Stomach (tissue), 8 donors: ENCODE measurements at regions not wholly inside any gene's neighbourhood (a gene's known extent, or its start where the extent isn't known, plus 50 kb on each side); places are given as distances from the start of the nearest gene placed in this dataset.

Source experiments
- DNase-seq, 2 donors: peaks; one replicate each; pipeline versions ENCODE4 v3.0.0 to v3.0.0-alpha.2; 2013 to 2019
- H3K27ac ChIP-seq, 5 donors: fragments of 200-600 bp in 4 of 5; sonication (generic) in 4 of 5; one replicate each; pipeline ENCODE4 v1.5.1; 2013 to 2019; ENCODE audit warnings: mild to moderate bottlenecking in 1 of 5, moderate library complexity in 1 of 5
- H3K27me3 ChIP-seq, 3 donors: fragments of 200-600 bp; sonication (generic); one replicate each; pipeline ENCODE4 v1.5.1; 2017 to 2019; ENCODE audit warnings: mixed run types in 1 of 3
- H3K36me3 ChIP-seq, 4 donors: fragments of 200-600 bp; sonication (generic); 1 replicate in 3 of 4; 2 replicates in 1 of 4; pipeline ENCODE4 v1.5.1; 2016 to 2019
- H3K4me1 ChIP-seq, 4 donors: fragments of 200-600 bp; sonication (generic); one replicate each; pipeline ENCODE4 v1.5.1; 2016 to 2019
- H3K4me3 ChIP-seq, 4 donors: fragments of 200-600 bp; sonication (generic) in 3 of 4; one replicate each; pipeline ENCODE4 v1.5.1; 2016 to 2019; ENCODE audit warnings: mild to moderate bottlenecking in 1 of 4
- H3K9me3 ChIP-seq, 4 donors: fragments of 200-600 bp; sonication (generic); one replicate each; pipeline ENCODE4 v1.5.1; 2016 to 2019
- CTCF ChIP-seq, 7 experiments: fragments of 450-650 bp in 4 of 7; fragments of 200-600 bp in 3 of 7; sonication (generic) in 3 of 7; IDR thresholded peaks; one replicate each; pipeline ENCODE4 v1.5.1; 2016 to 2019; ENCODE audit warnings: antibody characterized with exemption in 7 of 7, control low read depth in 2 of 7, mild to moderate bottlenecking in 1 of 7
- EP300 ChIP-seq: sonication (generic); formaldehyde crosslinking; IDR thresholded peaks from one replicate; pipeline ENCODE4 v1.6.1; 2017; ENCODE audit warnings: antibody characterized with exemption
- POLR2A ChIP-seq, 4 donors: fragments of 450-650 bp; IDR thresholded peaks; one replicate each; pipeline ENCODE4 v1.6.1; 2016; ENCODE audit warnings: antibody characterized with exemption in 4 of 4, control low read depth in 2 of 4, mild to moderate bottlenecking in 1 of 4, moderate library complexity in 1 of 4
- POLR2AphosphoS5 ChIP-seq, 3 donors: sonication (generic); formaldehyde crosslinking; IDR thresholded peaks; one replicate each; pipeline ENCODE4 v1.6.1; 2016; ENCODE audit warnings: antibody characterized with exemption in 3 of 3
- WGBS, 5 donors: extraction: QIAGEN DNeasy Blood & Tissue Kit in 3 of 5; methylation state at CpG; one replicate each; pipeline versions ENCODE4 v1.1.5 to v1.1.7; 2013 to 2018; 5-methylcytosine and 5-hydroxymethylcytosine counted together
- intact Hi-C: fragments of 100-400 bp; cut with DNase I; formaldehyde crosslinking; loops from one replicate; pipeline ENCODE4 v1.15.1; 2023; ENCODE audit warnings: low total_unique reads
- donor health status: healthy with polysubstance abuse.
- donor health status: Bipolar disorder and iron deficiency.
- donor health status: healthy.

- peaks cover 0 to 13% (median 6%) of the 10 kb centered on the region in 4 donors for H3K9me3 ChIP-seq
- intact Hi-C loops: no loop called here
- DNase-seq: no peak
- WGBS, 5 donors: 71 to 97% (median 94%) methylated on average over 2 of the region's 2 CpGs
- no peak overlapping the region for H3K4me3 ChIP-seq
- H3K4me1 ChIP-seq: no peaks in the 10 kb centered on the region
- TF ChIP-seq POLR2A (IDR thresholded peaks at IDR 0.05) (no peak), EP300 (no peak), POLR2AphosphoS5 (IDR thresholded peaks at IDR 0.05) (no peak), CTCF (IDR thresholded peaks at IDR 0.05) (no peak)
- H3K27ac ChIP-seq: no peak overlapping the region
- H3K36me3 ChIP-seq: no peaks in the 10 kb centered on the region
- H3K27me3 ChIP-seq: no peaks in the 10 kb centered on the region
Observed at GRCh38 chr9:111136180-111136579, 97.9 kb upstream of the LPAR1 start.

DNA sequence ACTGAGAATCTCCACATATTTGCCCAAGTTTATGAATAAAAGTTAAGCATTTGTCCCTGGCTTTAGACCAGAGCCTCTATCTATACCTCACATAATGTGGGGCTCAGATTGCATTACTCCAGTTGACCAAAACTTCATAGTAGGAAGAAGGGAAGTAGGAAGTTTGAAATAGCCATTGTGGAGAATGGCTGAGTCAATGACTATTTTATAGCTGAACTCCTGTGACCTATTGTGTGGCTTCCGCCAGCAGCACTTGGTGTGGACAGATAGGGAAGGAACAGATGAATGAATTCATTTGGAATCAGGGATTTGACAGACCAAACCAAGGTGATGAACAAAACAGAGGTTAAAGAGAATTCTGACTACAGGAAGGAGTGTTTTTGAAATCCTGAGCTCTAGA, 92.9 kb upstream of the LPAR1 start:
- DNase-seq: no peak
- Histone ChIP-seq H3K4me1 (no peaks in the 10 kb centered on the region), H3K27me3 (no peaks in the 10 kb centered on the region), H3K27ac (no peak overlapping the region), H3K4me3 (no peak overlapping the region), H3K9me3 (peaks cover 0 to 13% (median 6%) of the 10 kb centered on the region in 4 donors), H3K36me3 (no peaks in the 10 kb centered on the region)
- intact Hi-C loops: no loop called here
- TF ChIP-seq POLR2AphosphoS5 (IDR thresholded peaks at IDR 0.05) (no peak), CTCF (IDR thresholded peaks at IDR 0.05) (no peak), POLR2A (IDR thresholded peaks at IDR 0.05) (no peak), EP300 (no peak)
- 83 to 93% (median 91%) methylated on average over 1 of the region's 1 CpG for WGBS, 5 donors

GRCh38 chr9:111120526-111120925, 82.3 kb upstream of the LPAR1 start:
- Histone ChIP-seq H3K27ac (no peak overlapping the region), H3K9me3 (peaks cover 0 to 8% (median 2%) of the 10 kb centered on the region in 4 donors), H3K27me3 (no peaks in the 10 kb centered on the region), H3K4me3 (no peak overlapping the region), H3K4me1 (no peaks in the 10 kb centered on the region), H3K36me3 (no peaks in the 10 kb centered on the region)
- DNase-seq: no peak
- TF ChIP-seq CTCF (IDR thresholded peaks at IDR 0.05) (no peak), POLR2AphosphoS5 (IDR thresholded peaks at IDR 0.05) (no peak), EP300 (no peak), POLR2A (IDR thresholded peaks at IDR 0.05) (no peak)
- intact Hi-C loops: no loop called here
- 68 to 83% (median 75%) methylated on average over 4 of the region's 4 CpGs for WGBS, 5 donors

DNA sequence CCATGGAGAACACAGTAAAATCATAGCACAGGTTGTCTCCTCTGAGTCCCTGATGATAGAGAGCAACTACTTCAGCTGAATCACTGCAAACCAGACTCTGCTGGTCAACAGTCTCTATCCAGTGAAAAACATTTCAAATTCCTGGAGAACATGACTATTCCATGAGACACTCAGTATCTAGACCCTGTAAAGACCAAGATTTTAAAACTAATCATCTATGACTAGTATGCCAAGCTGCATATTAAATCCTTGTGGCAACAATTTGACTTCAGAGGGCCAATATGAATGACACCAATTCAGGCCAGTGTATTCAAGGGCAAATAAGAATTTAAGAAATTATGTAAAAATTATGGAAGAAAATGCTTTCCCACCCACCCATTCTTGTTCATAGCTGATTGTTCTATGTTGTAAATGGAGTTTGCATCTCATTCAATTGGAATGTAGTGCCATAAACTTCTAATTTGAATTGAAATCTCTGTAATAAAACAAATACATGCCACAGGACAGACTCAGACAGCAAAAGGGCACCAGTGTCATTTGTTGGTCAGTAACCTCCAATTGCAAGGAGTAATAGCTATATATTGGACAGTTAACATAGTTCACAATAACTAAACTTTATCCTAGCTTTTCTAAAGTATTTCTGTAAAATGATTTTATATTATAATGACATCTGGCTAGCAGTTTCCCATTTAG, 80.1 kb upstream of the LPAR1 start:
- Histone ChIP-seq H3K27ac (no peak overlapping the region), H3K9me3 (peaks cover 0 to 8% (median 2%) of the 10 kb centered on the region in 4 donors), H3K27me3 (no peaks in the 10 kb centered on the region), H3K4me1 (no peaks in the 10 kb centered on the region), H3K4me3 (no peak overlapping the region), H3K36me3 (no peaks in the 10 kb centered on the region)
- intact Hi-C loops: no loop called here
- no peak for TF ChIP-seq POLR2AphosphoS5 (IDR thresholded peaks at IDR 0.05)
- no peak for TF ChIP-seq CTCF (IDR thresholded peaks at IDR 0.05)
- no peak for TF ChIP-seq POLR2A (IDR thresholded peaks at IDR 0.05)
- TF ChIP-seq EP300: no peak
- DNase-seq: no peak
